ENCODE measurements at regions not wholly inside any gene's neighbourhood (a gene's known extent, or its start where the extent isn't known, plus 50 kb on each side); places are given as distances from the start of the nearest gene placed in this dataset.

GRCh38 chr11:42555190-42555589 is 756.6 kb upstream of the API5 start:
- Mint-ChIP-seq H3K27me3 (no peaks in the 10 kb centered on the region), H3K27ac (no peak overlapping the region), H3K4me3 (no peak overlapping the region), H3K36me3 (ENCODE audit: low read depth) (no peaks in the 10 kb centered on the region), H3K9me3 (peaks cover 6% of the 10 kb centered on the region), H3K4me1 (ENCODE audit: low read depth) (no peaks in the 10 kb centered on the region)
- intact Hi-C loops (cut with micrococcal nuclease): no loop called here
- CTCF ChIA-PET: no interaction called here
- DNase-seq: no peak
- no peak for ATAC-seq
- no peak for TF ChIP-seq CTCF (IDR thresholded peaks at IDR 0.05)
- POLR2A ChIA-PET: no interaction called here

GRCh38 chr11:42571131-42571877 is 740.5 kb upstream of the API5 start:
- ChIA-PET CTCF (no interaction called here), POLR2A (no interaction called here)
- TF ChIP-seq CTCF (IDR thresholded peaks at IDR 0.05): no peak
- Mint-ChIP-seq H3K4me3 (no peak overlapping the region), H3K27ac (no peak overlapping the region), H3K27me3 (no peaks in the 10 kb centered on the region), H3K36me3 (ENCODE audit: low read depth) (no peaks in the 10 kb centered on the region), H3K9me3 (peaks cover 8% of the 10 kb centered on the region), H3K4me1 (ENCODE audit: low read depth) (no peaks in the 10 kb centered on the region)
- ATAC-seq (no peak), DNase-seq (no peak)
- intact Hi-C loops (cut with micrococcal nuclease): no loop called here

GRCh38 chr11:42571878-42572610 is 739.8 kb upstream of the API5 start:
- ChIA-PET POLR2A (no interaction called here), CTCF (no interaction called here)
- Mint-ChIP-seq H3K36me3 (ENCODE audit: low read depth) (no peaks in the 10 kb centered on the region), H3K4me3 (no peak overlapping the region), H3K27me3 (no peaks in the 10 kb centered on the region), H3K4me1 (ENCODE audit: low read depth) (no peaks in the 10 kb centered on the region), H3K27ac (no peak overlapping the region), H3K9me3 (peaks cover 8% of the 10 kb centered on the region)
- DNase-seq (no peak), ATAC-seq (no peak)
- TF ChIP-seq CTCF (IDR thresholded peaks at IDR 0.05): no peak
- intact Hi-C loops (cut with micrococcal nuclease): no loop called here

GRCh38 chr11:42576318-42576717 is 735.5 kb upstream of the API5 start:
- ATAC-seq (no peak), DNase-seq (no peak)
- Mint-ChIP-seq H3K27ac (no peak overlapping the region), H3K27me3 (no peaks in the 10 kb centered on the region), H3K4me3 (no peak overlapping the region), H3K9me3 (peaks cover 2% of the 10 kb centered on the region), H3K36me3 (ENCODE audit: low read depth) (no peaks in the 10 kb centered on the region), H3K4me1 (ENCODE audit: low read depth) (no peaks in the 10 kb centered on the region)
- CTCF ChIA-PET: no interaction called here
- intact Hi-C loops (cut with micrococcal nuclease): no loop called here
- no peak for TF ChIP-seq CTCF (IDR thresholded peaks at IDR 0.05)
- POLR2A ChIA-PET: no interaction called here

- TF ChIP-seq CTCF (IDR thresholded peaks at IDR 0.05): no peak
- DNase-seq: no peak
- Mint-ChIP-seq H3K27ac (no peak overlapping the region), H3K4me3 (no peak overlapping the region), H3K36me3 (ENCODE audit: low read depth) (no peaks in the 10 kb centered on the region), H3K9me3 (no peaks in the 10 kb centered on the region), H3K27me3 (no peaks in the 10 kb centered on the region), H3K4me1 (ENCODE audit: low read depth) (no peaks in the 10 kb centered on the region)
- ChIA-PET POLR2A (no interaction called here), CTCF (no interaction called here)
- intact Hi-C loops (cut with micrococcal nuclease): no loop called here
- ATAC-seq: no peak
Observed at GRCh38 chr11:42589286-42589685, 722.5 kb upstream of the API5 start.

All from activated CD8-positive, alpha-beta T cell treated with anti-CD3 and anti-CD28 coated beads for 36 hours (primary cell).